GM19238 (cell line): ENCODE measurements at regions not wholly inside any gene's neighbourhood (a gene's known extent, or its start where the extent isn't known, plus 50 kb on each side); places are given as distances from the start of the nearest gene placed in this dataset.

Experiments
- DNase-seq: peaks from one replicate; pipeline ENCODE4 v3.0.0; 2011; ENCODE audit warnings: low spot score; ENCODE audit not compliant: insufficient read length

DNA sequence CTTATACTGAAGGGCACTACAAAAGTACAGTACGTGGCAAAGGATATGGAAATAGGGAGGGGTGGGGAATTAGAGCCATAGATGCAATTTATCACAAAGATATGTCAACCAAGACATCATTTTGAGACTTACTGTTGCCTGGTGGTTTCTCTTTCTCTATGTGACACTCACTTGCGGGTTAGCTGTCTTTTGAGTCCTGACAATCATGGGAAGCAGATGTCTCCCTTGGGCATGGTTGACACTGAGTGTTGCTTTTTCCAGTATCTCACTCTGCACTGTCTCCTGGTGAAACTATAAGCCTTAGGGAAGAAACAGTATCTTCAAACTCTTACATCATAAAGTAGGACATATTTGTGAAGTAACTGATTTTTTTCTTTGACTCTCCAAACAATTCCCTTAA is 383.5 kb upstream of the LCORL start:
- no peak for DNase-seq

DNA sequence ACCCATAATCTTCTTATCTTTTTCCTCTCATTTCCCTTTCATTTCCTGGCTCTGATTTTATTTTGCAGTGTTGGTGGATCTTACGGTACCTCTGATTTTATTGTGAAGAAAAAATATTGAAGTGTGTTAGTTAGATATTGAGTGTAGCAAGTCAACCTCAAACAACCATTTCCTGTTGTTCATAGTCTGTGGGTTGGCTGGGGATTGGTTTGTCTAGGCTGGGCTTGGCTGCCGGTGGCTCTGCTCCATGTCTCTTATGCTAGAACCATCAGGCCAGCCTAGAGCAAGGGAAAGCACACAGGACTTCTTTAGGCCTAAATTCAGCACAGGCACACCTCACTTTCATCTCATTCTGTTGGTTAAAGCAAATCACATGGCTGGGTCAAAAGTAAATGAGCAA is 383.1 kb upstream of the LCORL start:
- DNase-seq = no peak

DNA sequence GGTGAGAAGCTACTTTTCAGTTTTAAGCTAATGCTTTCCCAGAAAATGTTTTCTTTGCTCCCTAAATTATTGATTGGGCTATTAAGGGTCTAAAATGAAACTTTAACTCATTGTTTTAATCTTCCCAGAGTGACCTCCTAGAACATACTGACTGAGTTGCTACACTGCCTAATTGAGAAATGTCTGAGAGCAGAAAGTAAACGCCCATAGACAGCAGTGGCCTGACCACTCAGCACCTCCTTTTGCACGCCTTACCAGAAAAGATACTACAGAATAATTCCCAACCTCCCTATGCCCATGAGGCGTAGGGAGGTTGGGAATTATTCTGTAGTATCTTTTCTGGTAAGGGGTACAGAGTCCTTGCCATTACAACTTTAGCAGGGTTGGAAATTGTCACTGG is 381.8 kb upstream of the LCORL start:
- DNase-seq = no peak

DNA sequence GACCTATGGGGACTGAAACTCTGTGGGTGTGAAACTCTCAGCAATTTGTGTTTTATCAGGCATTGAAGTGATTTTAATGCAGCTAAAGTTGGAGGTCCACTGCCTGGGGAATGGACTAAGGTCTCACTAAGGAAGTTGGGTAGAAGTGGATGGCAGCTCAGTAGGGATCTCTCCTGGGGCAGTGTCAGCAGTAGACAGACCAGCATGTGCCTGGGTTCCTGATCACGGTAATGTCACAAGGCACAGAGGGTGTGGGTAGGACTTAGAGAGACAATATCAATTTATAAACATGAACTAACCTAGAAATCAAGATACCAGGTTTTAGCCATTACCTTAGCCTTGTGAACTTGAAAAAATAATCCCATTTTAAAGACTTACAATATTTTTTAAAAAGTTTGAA is 380.3 kb upstream of the LCORL start:
- DNase-seq = no peak

DNA sequence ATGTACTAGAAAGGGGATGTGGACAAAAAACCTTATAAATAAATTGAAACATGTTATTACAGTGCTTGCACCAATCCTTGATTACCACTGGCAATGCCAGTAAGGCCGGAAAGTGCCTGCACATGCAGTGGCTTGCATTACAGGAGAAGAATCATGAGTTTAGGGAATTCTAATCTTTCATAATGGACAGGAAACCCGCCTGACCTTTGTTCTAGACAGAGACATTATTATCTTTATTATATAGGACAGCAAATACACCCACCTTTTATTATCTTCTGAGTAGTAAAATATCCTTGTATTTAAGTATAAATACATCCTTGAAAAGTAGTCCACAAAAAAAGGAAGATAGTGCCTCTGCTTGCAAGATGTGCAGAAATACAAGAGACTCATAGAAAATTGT is 379.9 kb upstream of the LCORL start:
- no peak for DNase-seq

DNA sequence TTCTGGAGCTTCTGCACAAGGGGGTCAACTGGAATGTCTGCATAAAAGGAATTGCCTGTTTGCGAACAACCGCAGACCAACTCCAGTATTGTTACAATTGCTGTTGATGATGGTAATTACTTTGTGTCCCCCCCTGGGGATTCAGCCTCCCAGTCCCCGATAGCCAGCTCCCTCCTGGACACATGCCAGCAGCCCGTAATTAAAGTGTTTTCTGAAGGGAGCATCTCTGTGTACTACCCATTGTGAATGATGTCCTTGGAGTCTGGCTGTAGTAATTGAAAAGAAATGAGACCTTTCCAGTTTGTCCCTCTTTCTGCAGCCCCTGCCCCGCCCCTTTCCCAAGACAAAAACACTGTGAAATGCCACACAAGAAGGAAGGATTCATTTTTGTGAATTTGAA is 377.1 kb upstream of the LCORL start:
- DNase-seq = no peak

DNA sequence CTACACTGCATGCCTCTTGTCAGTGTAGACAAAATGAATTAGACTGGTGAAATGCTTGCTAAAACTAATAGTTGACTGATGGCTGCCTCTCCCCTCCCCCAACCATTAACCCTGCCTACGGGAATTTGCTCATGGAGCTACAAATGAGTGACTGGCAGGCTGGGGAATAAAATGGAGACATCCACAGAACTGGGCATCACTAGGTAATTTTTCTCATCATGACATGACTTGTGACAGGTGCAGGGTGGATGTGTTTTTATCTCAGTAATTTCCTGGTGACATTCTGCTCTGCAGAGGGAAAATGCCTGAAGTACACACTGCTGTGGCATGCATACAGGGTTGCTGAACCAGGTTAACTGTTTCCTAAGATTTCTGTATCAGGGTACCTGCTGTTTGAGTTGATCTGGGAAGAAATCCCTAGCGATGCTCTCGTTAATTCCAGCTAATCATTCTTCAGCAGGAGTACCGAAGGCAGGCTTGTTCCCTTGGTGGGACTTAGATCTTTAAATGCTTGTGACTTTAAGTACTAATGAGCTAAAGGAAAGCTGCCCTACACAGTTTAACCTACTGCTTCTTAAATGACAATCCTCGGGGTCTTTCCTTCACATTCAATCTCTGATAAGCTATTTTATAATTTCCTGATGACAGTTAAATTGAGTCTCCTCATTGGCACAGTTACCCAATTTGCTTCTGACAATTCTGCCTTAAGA is 376.3 kb upstream of the LCORL start:
- DNase-seq = no peak

DNA sequence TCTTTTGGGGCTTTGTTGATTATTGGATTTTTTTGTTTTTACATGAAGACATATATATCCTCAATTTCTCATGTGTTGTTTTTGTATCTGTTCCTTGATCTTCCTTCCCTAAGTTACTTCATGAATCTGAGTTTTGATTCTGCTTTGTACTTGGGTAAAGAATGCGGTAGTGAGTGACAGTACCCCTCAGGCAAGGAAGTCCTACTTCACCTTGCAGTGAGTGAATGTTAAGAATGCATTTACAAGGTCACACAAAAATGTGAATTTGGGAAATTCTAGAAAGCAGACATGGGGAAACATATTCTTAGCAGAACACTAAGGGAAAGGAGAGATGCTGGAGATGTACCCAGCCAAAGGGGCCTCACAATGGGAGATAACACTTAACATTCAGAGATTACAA is 373.1 kb upstream of the LCORL start:
- DNase-seq = no peak

DNA sequence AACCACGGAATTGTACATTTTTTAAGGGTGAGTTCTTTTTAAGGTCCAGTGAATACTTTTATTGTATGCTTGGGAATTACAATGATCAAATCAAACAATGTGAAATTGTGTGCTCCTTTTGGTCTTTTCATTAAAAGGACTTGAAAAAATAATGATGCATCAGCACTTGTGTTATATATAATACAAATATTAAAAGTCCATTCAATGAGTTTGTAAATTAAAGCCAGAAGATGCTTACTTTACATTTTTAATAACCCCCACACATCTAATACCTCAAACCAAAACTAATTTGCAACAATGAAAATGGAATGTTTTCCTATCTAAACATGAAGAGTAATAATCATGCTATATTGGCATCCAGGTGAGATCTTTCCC is 369.8 kb upstream of the LCORL start:
- DNase-seq = no peak

DNA sequence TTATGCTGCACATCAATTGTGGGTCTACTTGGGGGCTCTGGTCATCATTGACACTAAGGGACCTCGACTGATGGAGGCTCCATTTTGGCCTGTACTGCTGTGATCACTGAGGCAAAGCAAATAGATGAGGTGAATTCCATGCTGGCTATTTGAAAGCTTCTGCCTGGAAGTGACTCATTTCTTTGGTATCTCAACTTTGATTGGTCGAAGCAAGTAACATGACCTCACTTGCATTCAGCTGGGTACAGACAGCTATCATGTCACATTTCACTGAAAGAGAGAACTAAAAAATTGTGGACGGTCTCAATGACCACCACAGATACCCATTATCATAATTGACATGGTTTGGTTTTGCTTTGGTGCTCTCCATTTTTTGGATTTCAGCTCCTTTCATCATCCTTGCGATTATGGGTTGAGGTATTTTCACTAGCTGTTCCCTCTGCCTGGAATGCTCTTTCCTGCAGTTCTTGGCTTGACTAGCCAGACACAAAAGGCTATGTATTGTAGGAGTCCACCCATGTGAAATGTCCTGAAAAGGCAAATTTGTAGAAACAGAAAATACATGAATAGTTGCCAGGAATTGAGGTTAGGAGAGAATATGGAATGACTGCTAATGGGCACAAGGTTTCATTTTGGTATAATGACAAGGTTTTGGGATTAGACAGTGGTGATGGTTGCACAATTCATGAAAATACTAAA is 369.2 kb upstream of the LCORL start:
- DNase-seq = no peak

DNA sequence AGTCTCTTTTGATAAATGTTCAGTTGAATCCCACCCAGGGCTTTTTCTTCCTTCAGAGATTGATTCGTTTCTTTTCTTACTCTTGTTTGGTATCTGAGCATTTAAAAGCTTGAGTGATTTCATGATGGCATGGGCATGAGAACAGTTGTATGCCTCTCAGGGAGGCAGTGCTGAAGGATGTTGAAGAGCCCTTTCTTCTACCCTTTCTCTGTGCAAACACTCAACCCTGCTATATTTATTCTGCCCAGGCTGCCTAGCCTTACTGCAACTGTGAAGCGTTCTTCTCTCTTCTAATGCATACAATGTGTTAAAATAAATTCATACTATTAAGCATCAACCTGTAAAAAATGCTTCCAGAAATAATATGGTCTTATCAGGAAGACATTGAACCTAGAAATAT is 367.6 kb upstream of the LCORL start:
- no peak for DNase-seq

DNA sequence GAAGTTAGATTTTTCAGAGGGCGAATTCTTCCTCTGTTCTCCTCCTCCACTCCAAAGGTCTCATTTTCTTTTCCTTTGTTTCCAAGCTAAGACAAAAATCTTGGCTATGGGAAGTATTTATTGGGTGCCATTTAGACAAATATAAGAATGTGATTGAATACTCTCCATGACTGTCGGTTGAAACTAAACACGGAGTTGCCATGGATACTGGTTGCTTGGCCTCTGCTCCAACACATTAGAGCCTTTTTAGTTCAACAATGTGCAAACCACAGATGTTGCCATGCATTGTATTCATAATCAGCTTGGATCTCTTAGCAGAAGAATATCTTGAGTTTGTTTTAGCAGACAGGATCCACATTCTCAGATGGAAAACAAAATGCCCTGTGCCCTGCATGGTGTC is 366.5 kb upstream of the LCORL start:
- DNase-seq = no peak

DNA sequence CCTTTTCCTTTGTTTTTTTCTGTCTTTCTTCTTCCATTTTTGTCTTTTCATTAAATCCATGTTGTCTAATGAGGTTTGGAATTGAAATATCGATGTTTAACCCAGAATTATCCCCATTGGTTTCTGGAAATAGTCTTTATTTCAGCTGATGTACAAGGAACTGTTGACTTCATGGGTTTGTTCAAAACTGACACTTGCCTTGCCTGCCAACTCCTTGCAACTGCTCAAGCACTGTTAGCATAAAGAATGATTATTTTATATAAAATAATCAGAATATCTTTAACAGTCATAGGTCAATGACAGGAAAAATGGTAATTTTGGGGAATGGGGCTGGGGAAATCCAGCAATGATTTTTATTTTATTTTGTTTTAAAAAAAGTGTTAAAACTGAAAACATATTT is 359.6 kb upstream of the LCORL start:
- no peak for DNase-seq

DNA sequence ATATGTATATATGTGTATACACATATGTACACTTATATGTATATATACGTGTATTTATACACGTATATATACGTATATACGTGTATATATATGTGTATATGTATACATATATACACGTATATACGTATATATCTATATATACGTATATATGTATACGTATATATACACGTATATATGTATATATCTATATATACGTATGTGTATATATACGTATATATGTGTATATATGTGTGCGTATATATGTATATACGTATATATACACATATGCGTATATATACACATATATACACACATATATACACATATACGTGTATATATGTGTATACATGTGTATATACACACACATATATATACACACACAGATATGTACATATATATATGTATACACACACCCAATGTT is 348.0 kb upstream of the LCORL start:
- no peak for DNase-seq

DNA sequence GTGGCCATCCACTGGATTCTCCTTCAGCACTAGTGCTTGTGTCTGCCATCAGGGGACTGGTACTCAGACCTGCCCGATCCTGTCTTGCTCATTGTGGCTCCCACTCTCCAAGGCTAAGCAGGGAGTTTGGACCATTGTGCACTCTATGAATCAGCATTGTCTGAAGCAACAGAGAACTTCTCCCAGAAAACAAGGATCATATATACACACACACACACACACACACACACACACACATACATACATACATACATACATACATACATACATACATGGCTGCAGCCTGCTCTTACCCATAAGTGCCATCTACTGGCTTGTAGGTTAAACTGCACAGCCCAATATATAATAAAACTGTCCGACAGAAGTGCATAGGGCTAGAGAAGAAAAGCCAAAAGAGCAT is 345.3 kb upstream of the LCORL start:
- no peak for DNase-seq

DNA sequence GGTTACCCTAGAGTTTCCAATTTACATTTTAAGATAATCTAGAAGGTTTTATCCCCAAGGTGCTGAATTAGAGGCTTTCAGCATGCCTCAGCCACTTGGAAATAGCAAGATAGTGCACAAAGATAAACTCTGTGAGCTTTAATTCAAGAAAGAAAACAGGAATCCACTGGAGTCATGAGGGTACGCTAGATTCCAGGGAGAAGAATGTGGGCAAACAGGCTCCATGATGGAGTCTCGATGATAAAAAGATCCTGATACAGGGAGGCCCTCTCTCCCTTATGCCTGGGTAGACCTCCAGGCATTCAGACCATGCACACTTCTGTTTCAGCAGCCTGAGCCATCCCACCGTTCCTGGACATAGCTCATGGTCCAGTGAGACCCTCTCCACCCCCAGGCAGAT is 344.6 kb upstream of the LCORL start:
- no peak for DNase-seq

DNA sequence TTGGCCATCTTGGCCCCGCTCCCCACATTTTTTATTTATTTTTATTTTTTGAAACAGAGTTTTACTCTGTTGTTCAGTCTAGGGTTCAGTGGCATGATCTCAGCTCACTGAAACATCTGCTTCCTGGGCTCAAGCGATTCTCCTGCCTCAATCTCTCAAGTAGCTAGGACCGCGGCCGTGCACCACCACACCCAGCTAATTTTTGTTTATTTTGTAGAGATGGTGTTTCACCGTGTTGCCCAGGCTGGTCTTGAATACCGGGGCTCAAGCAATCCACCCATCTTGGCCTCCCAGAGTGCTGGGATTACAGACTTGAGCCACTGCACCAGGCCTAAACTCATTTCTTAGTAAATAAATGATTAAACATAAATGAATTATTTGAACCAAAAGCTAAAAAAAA is 322.0 kb upstream of the LCORL start:
- no peak for DNase-seq

DNA sequence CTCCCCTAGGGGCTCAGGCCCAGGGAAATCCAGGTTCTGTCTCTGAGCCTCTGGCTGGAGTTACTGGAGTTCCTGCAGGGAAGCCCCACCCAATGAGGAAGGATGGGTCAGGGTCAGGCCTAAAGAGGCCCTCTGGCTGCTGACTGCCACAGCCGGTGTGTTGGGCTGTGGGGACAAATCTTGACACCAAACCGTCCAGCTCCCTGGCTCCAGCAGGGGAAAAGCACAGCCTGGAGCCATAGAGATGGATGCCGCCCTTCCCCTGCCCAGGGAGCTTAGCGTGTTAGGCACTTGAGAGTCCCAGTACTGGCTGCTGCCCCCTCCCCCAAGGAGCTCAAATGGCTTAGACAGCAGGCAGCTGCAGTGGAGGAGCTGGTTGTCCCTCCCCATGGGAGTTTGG is 321.3 kb upstream of the LCORL start:
- DNase-seq = no peak

DNA sequence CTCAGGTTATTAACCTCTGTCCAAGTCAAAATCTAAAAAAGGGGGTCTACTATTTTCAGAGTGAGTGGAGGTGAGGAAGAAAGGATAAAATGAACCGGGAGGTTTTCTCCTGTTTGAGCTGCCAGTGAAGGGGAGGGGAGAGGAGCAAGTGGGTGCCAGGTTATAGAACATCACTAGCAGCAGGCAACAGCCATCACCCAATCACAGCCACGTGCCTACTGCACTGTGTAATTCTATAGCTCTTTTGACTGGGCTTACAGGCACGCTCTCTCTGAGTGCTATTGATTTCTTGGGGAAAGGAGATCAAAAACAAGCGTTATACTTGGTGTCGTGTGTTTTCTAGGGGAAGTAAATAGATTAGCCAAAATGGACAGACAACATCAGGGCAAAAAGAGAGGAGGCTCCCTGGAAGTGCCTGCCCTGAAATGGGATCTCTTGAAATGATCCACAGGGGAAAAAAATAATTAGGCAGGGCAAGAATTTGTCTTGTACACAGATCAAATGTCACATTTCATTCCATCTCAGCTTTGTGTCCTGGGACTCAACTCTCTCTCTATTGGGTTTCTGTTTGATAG is 300.5 kb upstream of the LCORL start:
- DNase-seq = no peak

DNA sequence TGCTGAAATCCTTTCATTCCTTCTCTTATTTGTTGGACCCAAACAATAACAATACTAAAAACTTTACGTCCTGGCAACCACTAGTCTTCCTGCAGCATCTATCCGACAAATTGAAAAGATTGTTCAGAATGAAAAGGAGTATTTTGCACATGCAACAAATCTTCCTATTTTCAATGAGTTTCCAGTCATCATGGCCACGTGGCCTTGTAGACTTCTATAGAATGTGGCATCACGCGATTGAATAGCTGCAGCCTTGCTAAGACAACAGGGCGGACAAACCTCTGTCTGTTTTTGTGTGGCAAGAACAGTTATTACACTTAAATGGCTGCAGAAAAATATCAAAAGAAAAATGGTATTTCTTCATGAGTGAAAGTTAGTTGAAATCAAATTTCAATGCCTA is 297.9 kb upstream of the LCORL start:
- DNase-seq = no peak

DNA sequence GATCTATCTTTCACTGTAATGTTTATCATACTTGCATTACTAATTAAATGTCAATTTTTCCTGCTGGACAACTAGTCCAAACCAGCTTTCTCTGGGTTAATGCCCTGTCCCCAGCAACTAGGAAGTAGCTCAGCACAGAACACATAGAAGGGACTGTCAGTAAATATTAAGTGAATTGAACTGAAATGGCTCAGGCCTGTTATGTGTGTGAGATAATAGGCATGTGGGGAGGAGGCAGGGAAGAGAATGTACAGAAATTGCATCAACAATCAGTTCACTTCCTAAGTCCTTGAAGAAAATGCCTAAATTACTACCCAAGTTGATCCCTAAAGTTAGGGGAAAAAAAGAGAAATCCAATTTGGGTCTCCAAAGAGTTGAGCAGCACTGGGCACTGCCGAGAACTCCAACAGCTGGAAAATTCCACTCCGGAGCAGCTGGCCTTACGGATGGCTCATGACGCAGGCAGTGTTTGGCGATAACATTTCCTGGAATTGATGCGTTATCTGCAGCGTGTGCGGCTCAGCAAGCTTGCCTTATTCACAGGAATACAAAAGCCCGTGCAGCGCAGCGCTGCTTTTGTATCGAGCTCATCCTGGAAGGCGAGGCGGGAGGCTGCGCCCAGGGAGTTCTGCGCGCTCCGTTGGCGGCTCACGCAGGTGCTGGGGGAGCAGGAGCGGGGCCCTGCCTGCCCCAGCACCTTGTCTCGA is 297.3 kb upstream of the LCORL start:
- DNase-seq = no peak

DNA sequence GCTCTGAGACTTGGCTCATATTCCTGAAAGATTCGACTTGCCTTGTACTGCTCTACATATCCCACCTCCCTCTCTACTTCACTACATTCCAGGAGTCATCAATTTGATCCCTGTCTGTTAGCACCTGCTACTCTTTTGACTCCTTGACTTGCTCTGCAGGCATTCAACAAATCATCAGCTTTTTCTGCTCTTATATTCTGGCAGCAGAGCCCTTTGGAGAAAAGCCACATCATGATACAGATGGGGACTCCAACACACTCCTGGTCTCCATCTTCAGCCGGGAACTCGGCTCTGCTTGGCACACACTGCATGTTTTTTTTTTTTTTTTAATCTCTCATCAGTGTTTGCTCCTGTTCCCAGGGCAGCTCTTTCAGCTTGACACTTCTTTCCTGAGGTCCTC is 293.2 kb upstream of the LCORL start:
- no peak for DNase-seq

DNA sequence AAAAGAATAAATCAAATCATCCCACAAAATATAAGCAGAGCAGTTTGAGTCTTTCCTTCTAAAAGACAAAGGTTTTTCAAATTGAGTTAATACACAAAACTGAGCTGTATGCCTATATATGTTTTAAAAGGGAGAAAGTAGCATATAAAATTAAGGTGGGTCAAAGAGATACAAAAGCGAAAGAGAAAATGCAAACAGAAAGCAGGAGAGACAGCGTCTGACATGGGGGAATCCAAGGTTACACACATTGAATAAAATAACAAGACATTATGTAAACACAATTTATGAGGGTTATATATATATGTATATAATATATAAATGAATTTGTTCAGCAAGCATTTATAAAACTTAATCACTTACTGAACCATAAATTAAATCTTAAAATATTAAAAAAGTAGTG is 276.1 kb upstream of the LCORL start:
- no peak for DNase-seq
